ENCODE measurements at regions not wholly inside any gene's neighbourhood (a gene's known extent, or its start where the extent isn't known, plus 50 kb on each side); places are given as distances from the start of the nearest gene placed in this dataset.

DNA sequence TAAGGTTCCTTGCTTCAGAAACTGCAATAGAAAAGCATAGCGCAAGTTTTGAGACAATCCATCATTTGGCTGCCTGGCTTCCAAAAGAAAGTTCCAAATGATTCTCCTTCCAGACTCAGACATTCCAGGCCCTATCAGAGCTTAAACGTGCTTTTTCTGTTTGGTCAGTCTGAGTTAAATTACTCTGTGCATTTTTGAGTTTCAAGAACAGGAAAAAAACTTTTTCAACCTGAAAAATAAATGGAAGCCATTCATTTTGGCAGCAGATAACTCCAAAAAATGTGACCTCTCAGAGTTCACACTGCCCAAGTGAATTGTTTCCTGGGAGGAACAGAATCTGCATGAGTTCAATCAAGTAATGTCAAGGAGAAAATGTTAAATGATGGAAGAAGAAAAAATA is 354.2 kb downstream of the CXCL12 start:
- no peak for DNase-seq (ENCODE audit: low read depth in 2 of 2)

- no peak for DNase-seq (ENCODE audit: low read depth in 2 of 2)
These were observed 354.8 kb downstream of the CXCL12 start for GRCh38 chr10:44030132-44030531.

DNA sequence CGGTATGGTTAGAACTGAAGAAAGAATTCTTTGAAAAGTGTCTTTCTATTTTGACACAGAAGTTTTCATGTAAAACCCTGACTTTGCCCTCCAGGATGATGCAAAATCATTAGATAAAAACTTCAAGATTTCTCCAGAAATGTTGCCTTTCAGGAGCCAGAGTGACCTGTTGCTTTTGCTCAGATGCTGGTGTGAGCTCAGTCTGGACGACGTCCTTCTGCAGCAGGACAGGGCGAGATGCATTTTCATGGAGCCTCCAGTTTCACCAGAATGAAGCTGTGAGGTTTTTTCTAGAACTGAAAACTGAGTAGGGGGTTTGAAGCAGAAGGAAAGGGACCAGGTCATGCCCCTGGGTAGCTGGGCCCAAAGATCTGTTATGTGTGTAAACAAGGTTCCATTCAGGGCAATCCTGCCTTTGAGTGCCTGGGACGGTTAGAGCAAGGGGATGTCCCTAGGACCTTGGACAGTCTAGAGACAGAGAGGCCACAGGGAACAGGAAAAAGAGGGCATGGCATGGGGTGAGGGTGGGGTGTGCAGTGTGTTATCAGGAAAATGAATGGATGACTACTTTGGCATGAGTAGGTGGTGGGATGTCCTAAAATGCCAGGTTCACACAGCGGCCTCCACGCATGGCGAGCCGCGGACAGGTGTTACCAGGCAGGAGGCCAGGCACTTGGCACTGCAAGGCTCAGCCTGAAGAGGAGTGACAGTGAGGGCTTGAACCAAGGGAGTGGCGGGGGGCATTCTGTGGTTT is 356.3 kb downstream of the CXCL12 start:
- DNase-seq (ENCODE audit: low read depth in 2 of 2) = no peak

DNA sequence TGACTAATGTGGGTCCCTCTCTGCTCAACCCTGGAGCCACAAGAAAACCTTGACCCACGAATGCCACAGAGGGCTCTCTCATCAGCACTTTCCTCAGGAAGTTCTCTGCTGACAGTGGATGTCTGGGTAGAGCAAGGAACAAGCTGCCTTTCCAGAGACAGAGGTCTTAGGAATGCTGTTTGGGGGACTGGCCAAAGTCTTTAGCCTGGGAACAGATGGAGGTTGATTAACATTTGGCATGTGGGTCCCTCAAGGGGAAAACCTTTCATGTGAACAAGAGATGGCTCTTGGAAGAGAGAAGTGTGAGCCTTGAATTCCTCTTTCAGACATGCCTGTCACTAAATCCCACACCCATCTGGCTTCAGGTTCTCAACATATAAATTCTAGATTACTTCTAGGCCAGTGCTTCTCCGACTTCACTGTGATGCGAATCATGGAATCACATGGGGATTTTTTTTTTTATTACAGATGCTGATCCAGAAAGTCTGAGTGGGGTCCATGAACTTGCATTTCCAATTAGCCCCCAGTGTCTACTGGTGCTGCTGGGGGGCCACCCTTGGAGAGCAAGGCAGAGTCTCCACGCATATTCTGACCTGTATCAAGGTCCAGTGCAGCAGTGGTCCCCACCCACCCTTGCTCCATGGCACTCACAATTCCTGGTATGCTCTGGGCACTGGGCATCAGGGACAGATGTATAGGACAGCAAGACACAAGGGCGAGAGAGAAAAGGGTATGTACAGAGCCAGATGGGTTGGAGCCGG is 360.4 kb downstream of the CXCL12 start:
- DNase-seq (ENCODE audit: low read depth in 2 of 2) = no peak

GRCh38 chr10:44023517-44023916 is 361.4 kb downstream of the CXCL12 start:
- DNase-seq (ENCODE audit: low read depth in 2 of 2) = no peak

- no peak for DNase-seq (ENCODE audit: low read depth in 2 of 2)
These were observed 362.7 kb downstream of the CXCL12 start for GRCh38 chr10:44022203-44022602.

DNA sequence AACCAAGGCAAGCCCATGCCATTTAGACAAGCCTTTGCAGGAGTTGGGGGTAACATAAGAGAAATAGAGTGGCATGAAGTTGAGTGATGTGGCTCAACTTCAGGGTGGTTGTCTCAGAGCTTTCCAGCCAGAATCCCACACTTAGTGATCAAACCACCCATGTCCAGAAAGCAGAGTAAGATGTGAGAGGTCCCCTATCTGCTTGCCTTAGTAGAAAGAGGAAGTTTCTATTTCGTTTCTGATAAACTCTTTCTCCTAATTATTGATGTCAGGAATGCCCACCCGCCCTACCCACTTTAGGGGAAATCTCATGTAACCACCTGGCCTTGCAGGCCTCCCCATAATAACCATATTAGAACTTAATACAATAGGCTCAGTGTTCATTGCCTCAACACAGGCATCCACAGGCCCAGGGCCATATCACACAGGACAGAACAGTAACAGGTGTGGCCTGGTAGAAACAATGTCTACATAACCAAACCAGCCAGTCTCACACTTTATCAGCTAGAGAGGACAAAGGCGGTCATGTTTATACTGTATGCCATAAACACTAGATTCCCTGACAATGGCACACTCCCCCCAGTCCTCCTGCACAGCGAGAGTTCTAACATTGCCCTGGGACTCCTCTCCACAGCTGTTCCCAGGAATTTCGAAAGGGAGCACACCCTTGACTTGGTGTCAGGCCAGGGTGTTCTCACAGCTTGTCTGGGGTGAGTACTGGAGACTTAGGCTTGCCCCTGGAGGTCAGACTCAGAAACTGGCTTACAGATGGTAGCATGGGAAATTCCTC is 364.4 kb downstream of the CXCL12 start:
- DNase-seq (ENCODE audit: low read depth in 2 of 2) = no peak

DNA sequence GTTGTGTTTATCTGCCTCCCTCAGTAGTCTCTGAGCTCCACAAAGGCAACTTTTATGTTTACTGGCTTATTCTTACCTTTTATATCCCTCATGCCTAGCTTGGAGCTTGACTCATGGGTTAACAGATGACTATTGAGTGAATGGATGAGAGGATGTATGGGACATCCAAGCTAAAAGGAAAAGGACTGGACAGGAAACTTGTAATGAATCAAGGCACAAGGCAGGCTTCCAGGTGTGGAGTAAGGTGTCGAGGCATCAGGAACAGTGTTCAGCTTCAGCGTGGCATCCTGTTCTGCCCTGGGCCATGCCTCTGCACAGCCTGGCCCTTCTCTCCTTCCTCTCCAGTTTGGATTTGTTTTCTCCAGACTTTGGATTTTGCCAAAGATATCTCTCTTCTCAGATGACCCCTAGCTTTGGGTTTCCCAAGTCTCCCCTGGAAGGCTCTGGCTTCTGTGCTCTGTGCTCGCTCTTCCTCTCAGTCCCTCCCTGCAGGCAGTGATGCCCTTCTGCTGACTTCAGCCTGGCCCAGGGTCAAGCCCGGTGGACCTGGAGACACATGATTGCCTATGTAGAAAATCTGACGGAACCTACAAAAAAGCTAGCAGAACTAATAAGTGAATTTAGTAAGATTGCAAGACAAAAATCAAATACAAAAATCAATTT is 367.3 kb downstream of the CXCL12 start:
- no peak for DNase-seq (ENCODE audit: low read depth in 2 of 2)

DNA sequence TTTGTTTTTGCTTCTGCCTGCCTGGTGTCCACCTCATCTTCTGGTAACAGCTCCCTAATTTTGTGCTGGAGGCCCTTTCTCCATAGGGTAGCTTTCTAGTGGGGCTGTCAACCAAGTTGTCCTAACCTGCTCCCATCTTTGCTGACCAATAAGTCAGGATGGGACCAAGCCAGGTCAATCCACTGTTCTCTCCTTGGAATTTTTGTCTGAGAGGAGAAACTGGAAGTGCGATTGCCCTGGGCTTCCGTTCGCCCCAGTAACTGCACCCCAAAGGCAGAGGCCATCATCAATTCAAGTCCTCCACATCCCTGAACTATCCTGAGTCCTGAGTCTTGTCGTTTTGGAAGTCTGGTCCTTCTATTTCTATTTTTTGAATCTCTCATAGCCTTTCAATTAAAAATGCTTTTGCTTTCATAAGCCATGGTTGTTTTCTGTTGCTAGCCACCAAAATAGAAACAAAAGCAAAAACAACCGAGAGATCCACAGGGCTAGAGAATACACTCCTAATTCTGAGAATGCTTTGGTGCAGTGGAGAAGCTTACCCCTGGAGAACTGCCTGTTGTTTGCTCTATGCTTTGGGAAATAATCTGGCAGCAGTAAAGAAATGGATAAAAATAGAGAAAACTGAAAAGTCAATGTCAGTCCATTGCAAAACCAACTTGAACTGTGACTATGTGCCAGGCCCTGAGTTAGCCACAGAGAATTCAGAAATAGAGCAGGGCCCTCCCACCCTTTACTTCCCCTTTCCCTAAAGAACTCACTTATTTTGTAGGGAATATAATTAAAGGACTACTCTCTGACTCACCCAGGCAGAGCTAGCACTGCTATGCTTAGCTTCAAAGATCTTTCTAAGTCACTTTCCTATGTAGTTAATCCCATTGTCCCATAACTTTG is 368.1 kb downstream of the CXCL12 start:
- DNase-seq (ENCODE audit: low read depth in 2 of 2) = no peak

GRCh38 chr10:44015702-44016500 is 367.2 kb upstream of the ZNF32 start:
- no peak for DNase-seq (ENCODE audit: low read depth in 2 of 2)

DNA sequence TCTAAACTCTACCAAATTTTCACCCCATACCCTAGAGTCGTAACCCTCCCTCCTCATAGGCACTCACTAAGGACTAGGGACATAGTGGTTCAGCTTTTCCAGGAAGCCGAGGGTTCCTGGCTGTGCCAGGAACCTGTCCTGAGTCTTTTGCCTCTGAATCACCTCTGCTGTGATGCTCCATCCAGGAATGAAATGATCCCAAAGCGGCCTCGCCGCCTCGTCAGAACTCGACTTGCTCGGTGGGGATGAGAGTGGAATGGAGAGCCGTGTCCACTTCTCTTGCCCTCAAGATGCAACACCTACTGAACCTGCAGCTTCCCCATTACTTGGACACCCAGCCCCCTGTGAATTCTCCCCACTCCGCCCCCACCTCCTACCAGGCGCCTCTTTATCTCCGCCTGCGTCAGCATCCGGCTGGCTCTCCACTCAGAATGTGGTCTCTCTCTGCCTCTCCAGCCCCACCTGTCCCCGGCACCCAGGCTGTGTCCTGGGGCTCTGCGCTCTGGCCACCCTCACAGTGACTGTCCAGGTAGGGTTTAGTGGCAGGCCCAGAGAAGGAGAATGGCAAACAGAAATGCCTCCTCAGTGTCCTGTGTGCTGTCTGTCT is 366.1 kb upstream of the ZNF32 start:
- no peak for DNase-seq (ENCODE audit: low read depth in 2 of 2)

GRCh38 chr10:44013981-44014380 is 365.3 kb upstream of the ZNF32 start:
- DNase-seq (ENCODE audit: low read depth in 2 of 2) = no peak

GRCh38 chr10:44012921-44013320 is 364.2 kb upstream of the ZNF32 start:
- DNase-seq (ENCODE audit: low read depth in 2 of 2) = no peak

DNA sequence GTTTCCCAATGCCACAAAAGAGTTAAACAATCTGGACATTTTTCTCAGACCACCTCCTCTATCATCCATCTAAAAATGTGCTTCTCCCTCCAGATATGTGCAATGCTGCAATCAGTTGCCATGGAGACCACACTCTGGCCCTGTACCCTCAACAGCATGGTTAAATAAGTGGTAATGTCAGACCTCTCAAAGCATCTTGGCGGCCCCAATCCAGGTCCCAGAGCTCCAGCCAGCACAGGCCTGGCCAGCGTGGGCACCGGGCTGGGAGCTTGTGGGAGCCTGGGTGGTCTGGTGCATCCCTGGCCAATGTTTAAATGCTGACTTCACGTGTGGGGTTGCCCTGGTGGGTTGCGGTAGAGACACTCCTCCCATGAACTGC is 362.9 kb upstream of the ZNF32 start:
- no peak for DNase-seq (ENCODE audit: low read depth in 2 of 2)

DNA sequence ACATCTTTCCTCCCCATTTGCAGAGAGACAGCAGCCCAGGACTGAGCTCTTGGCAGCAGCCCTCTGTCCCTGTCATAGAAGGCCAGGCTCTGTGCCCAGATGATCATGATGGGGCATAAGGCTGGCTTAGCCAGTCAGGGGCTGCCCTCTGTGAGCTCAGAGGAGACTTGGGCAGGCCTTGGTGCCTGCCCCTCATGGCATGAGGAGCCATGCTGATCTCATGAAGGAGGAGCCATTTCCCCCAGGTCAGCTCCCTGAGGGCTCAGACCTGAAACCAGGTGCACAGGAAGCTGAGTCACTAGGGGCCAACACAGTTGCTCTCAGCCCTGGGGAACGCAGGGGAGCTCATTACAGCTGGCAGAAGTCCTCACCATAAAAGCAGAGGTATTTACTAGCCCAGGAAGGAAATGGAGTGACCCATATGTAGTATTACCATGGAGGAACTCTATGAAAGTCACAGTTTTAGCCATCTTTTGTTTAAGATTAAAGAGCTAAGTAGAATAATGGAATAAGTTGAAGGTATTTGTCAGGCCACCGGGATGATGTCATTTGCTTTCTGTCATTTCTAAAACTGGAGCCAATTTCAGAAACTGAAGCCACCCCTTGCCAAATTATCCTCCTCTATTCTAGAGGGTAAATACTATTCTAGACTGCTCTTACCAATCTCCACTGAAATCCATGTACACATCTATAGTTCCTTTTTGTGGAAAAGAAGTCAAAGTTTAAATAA is 362.4 kb upstream of the ZNF32 start:
- DNase-seq (ENCODE audit: low read depth in 2 of 2) = peak in 1 of 2 donors; percentile 2

DNA sequence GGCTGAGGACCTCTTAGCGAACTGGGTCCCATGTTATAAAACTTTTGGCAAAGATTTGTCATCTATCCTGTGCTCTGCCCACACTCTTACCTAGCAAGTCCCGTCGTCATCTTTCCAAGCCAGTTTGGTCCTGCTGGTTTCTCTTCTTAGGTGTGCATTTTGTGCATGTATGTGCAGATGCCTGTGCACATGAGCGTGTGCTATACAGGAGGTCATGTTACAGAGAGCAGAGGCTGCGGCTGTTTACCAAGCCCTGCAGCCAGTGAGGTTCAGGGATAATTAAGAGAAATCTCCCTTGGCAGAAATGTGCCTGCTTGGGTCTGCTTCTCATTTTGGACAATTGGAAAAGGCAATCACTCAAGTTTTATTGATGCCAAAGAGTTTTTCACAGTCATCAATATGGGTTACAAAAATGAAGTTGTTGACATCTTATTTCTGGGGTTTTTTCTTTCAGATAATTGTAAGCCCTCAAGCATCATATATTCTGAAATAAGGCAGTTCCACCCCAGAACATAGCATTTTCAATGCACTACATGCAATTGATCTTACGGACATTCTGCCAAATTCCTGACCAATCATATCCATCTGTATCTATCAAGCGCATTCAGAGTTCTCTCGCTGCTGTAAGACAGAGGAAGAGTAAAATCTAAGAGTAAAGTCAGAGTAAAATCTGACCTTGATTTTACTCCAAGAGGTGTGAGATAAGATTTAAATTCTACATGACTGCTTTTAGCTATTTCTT is 361.4 kb upstream of the ZNF32 start:
- DNase-seq (ENCODE audit: low read depth in 2 of 2) = no peak

GRCh38 chr10:44008917-44009709 is 360.4 kb upstream of the ZNF32 start:
- no peak for DNase-seq (ENCODE audit: low read depth in 2 of 2)
